KMS-11 (cell line): ENCODE measurements at regions not wholly inside any gene's neighbourhood (a gene's known extent, or its start where the extent isn't known, plus 50 kb on each side); places are given as distances from the start of the nearest gene placed in this dataset.

ENCODE experiments used
- H2AFZ ChIP-seq: fragments of 200-600 bp; sonication (generic); 2 replicates; pipeline ENCODE4 v1.6.1; 2016; ENCODE audit warnings: antibody characterized with exemption, mixed run types, low read depth
- H3K27ac ChIP-seq: fragments of 200-600 bp; sonication (generic); 2 replicates; pipeline ENCODE4 v1.6.1; 2016; ENCODE audit warnings: mild to moderate bottlenecking, mixed run types
- H3K27me3 ChIP-seq: fragments of 200-600 bp; sonication (generic); 2 replicates; pipeline ENCODE4 v1.6.1; 2017; ENCODE audit warnings: mild to moderate bottlenecking, low read depth, mixed run types, moderate library complexity; ENCODE audit not compliant: insufficient read depth
- H3K36me3 ChIP-seq: fragments of 200-600 bp; sonication (generic); 2 replicates; pipeline ENCODE4 v1.6.1; 2017; ENCODE audit warnings: mild to moderate bottlenecking, mixed run types; ENCODE audit not compliant: insufficient read depth
- H3K4me1 ChIP-seq: fragments of 200-600 bp; sonication (generic); 2 replicates; pipeline ENCODE4 v1.6.1; 2016; ENCODE audit warnings: mild to moderate bottlenecking, low read depth, mixed run types; ENCODE audit not compliant: poor library complexity, severe bottlenecking
- H3K4me2 ChIP-seq: fragments of 200-600 bp; sonication (generic); 2 replicates; pipeline ENCODE4 v1.7.0; 2016; ENCODE audit warnings: mild to moderate bottlenecking, mixed run types
- H3K4me3 ChIP-seq: fragments of 200-600 bp; sonication (generic); IDR thresholded peaks from 2 replicates; pipeline ENCODE4 v1.6.1; 2017; ENCODE audit warnings: low read depth, low read length, mixed read lengths; ENCODE audit not compliant: insufficient read depth
- H3K79me2 ChIP-seq: fragments of 200-600 bp; sonication (generic); 2 replicates; pipeline ENCODE4 v1.6.1; 2016; ENCODE audit warnings: low read depth, mixed run types; ENCODE audit not compliant: insufficient read depth
- H3K9ac ChIP-seq: fragments of 200-600 bp; sonication (generic); 2 replicates; pipeline ENCODE4 v1.6.1; 2016; ENCODE audit warnings: mild to moderate bottlenecking, mixed run types
- H4K20me1 ChIP-seq: fragments of 200-600 bp; sonication (generic); 2 replicates; pipeline ENCODE4 v1.6.1; 2016; ENCODE audit warnings: mild to moderate bottlenecking, mixed run types; ENCODE audit not compliant: insufficient read depth
- CTCF ChIP-seq: fragments of 200-600 bp; sonication (generic); conservative IDR thresholded peaks from 2 replicates; pipeline ENCODE4 v1.6.1; 2017; ENCODE audit warnings: low read depth, mild to moderate bottlenecking, antibody characterized with exemption, low read length, moderate library complexity, mixed read lengths

GRCh38 chr20:39117491-39117890, 155.3 kb downstream of the DHX35 start:
- TF ChIP-seq CTCF = no peak
- Histone ChIP-seq H3K36me3 (no peaks in the 10 kb centered on the region), H3K4me2 (no peak overlapping the region), H3K79me2 (no peaks in the 10 kb centered on the region), H3K27ac (no peak overlapping the region), H3K4me1 (no peaks in the 10 kb centered on the region), H3K4me3 (no peak overlapping the region), H4K20me1 (no peaks in the 10 kb centered on the region), H3K27me3 (no peaks in the 10 kb centered on the region), H3K9ac (no peak overlapping the region), H2AFZ (no peak overlapping the region)

- no peaks in the 10 kb centered on the region for H3K36me3 ChIP-seq
- H3K4me1 ChIP-seq = no peaks in the 10 kb centered on the region
- H2AFZ ChIP-seq = no peak overlapping the region
- no peak overlapping the region for H3K4me3 ChIP-seq
- H3K4me2 ChIP-seq = no peak overlapping the region
- no peaks in the 10 kb centered on the region; the same call in 1 of the 2 replicates for H3K27me3 ChIP-seq
- TF ChIP-seq CTCF = no peak
- no peak overlapping the region for H3K27ac ChIP-seq
- no peak overlapping the region for H3K9ac ChIP-seq
- no peaks in the 10 kb centered on the region for H3K79me2 ChIP-seq
- no peaks in the 10 kb centered on the region for H4K20me1 ChIP-seq
These were observed 153.9 kb downstream of the DHX35 start for GRCh38 chr20:39116020-39116419.

- Histone ChIP-seq H3K4me2 (no peak overlapping the region), H4K20me1 (no peaks in the 10 kb centered on the region), H3K4me3 (no peak overlapping the region), H3K27me3 (no peaks in the 10 kb centered on the region; the same call in 1 of the 2 replicates), H3K36me3 (no peaks in the 10 kb centered on the region), H3K27ac (no peak overlapping the region), H3K79me2 (no peaks in the 10 kb centered on the region), H3K9ac (no peak overlapping the region), H3K4me1 (no peaks in the 10 kb centered on the region), H2AFZ (peak overlapping the region; percentile 66)
- TF ChIP-seq CTCF = peak; percentile 85
These were observed 150.1 kb downstream of the DHX35 start for GRCh38 chr20:39112178-39112743.

- Histone ChIP-seq H3K4me2 (no peak overlapping the region), H3K36me3 (no peaks in the 10 kb centered on the region), H3K27ac (no peak overlapping the region), H3K4me1 (no peaks in the 10 kb centered on the region), H3K9ac (no peak overlapping the region), H3K27me3 (no peaks in the 10 kb centered on the region; the same call in 1 of the 2 replicates), H3K4me3 (no peak overlapping the region), H2AFZ (peak overlapping the region; percentile 1; the same call in 1 of the 2 replicates), H4K20me1 (no peaks in the 10 kb centered on the region), H3K79me2 (no peaks in the 10 kb centered on the region)
- TF ChIP-seq CTCF = no peak
These were observed 149.4 kb downstream of the DHX35 start for GRCh38 chr20:39111359-39112177.
